Right lobe of liver (tissue), 4 donors: ENCODE measurements at regions not wholly inside any gene's neighbourhood (a gene's known extent, or its start where the extent isn't known, plus 50 kb on each side); places are given as distances from the start of the nearest gene placed in this dataset.

Experiments used
- CTCF ChIP-seq, 4 donors: fragments of 200-600 bp in 3 of 4; fragments of 450-650 bp in 1 of 4; IDR thresholded peaks; one replicate each; pipeline versions ENCODE4 v1.5.1 to v1.8.0; 2016 to 2022; ENCODE audit warnings: antibody characterized with exemption in 4 of 4, mild to moderate bottlenecking in 2 of 4
- POLR2A ChIP-seq: fragments of 450-650 bp; IDR thresholded peaks from one replicate; pipeline ENCODE4 v1.6.1; 2017; ENCODE audit warnings: antibody characterized with exemption, mild to moderate bottlenecking
- donor health status: DM: no; HTN: no; CAD: no.
- donor health status: DM: no; HTN: no; CAD: no.
- donor health status: DM: no; HTN: yes; CAD: no.

- TF ChIP-seq CTCF (IDR thresholded peaks at IDR 0.05): no peak
- no peak for TF ChIP-seq POLR2A
Observed at GRCh38 chr5:85500869-85501268, 1116.2 kb upstream of the EDIL3 start.
